ENCODE measurements at regions not wholly inside any gene's neighbourhood (a gene's known extent, or its start where the extent isn't known, plus 50 kb on each side); places are given as distances from the start of the nearest gene placed in this dataset.

- Histone ChIP-seq H3K9me3 (ENCODE audit: control insufficient read depth, insufficient read depth, low read length) (no peaks in the 10 kb centered on the region), H3K9me2 (replicated peaks; ENCODE audit: control insufficient read depth, low read length) (no peaks in the 10 kb centered on the region), H3K4me1 (ENCODE audit: control insufficient read depth, low read length) (no peaks in the 10 kb centered on the region), H3K27ac (ENCODE audit: low read depth, low read length) (no peak overlapping the region), H3K79me2 (ENCODE audit: control insufficient read depth, low read length) (no peaks in the 10 kb centered on the region), H3K27me3 (ENCODE audit: control insufficient read depth, low read length) (no peaks in the 10 kb centered on the region), H3K4me3 (ENCODE audit: low read length) (no peak overlapping the region), H3K36me3 (ENCODE audit: control insufficient read depth, low read length) (no peaks in the 10 kb centered on the region), H3K4me2 (ENCODE audit: low read length) (no peak overlapping the region), H4K20me1 (ENCODE audit: control insufficient read depth, insufficient read depth, low read depth, low read length) (no peaks in the 10 kb centered on the region), H3F3A (ENCODE audit: control insufficient read depth, insufficient read depth) (no peaks in the 10 kb centered on the region)
- no peak for TF ChIP-seq CTCF (IDR thresholded peaks at IDR 0.05; ENCODE audit: low read depth, low read length, poor library complexity, severe bottlenecking)
- no peak for TF ChIP-seq EZH2phosphoT487 (IDR thresholded peaks at IDR 0.05; ENCODE audit: borderline replicate concordance, low read length)
Observed at GRCh38 chr2:4455486-4456155, 752.2 kb downstream of the DCDC2C start.

DNA sequence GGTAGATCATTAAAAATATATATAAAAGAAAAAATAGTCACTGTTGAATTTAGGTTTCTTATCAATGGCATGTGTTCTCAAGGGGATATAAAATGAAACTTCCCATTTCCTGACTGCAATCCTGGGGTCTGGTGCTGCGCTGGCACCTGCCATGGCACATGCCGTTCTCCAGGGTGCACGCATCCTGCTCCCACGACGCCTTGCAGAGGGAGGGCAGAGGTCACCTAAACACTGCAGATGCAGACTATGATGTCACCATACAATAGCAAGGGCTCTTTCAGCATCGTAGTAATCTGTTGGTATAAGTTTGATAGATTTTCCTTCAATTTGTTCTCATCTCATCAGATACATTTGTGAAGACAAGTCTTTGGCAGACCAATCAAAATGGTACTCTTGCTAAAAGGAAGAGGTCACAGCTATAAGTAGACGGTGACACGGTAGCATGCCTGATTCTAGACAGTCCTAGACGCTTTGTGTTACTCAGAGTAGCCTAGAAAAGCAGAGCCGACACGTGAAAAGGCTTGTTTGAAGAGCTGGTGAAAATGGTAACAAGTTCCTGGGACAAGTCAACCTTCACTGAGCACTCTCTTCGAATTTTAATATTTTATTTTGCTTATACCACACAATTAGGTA is 761.4 kb downstream of the DCDC2C start:
- Histone ChIP-seq H3K4me3 (ENCODE audit: low read length) (no peak overlapping the region), H3K4me1 (ENCODE audit: control insufficient read depth, low read length) (no peaks in the 10 kb centered on the region), H3K4me2 (ENCODE audit: low read length) (no peak overlapping the region), H4K20me1 (ENCODE audit: control insufficient read depth, insufficient read depth, low read depth, low read length) (no peaks in the 10 kb centered on the region), H3K27me3 (ENCODE audit: control insufficient read depth, low read length) (no peaks in the 10 kb centered on the region), H3K9me2 (replicated peaks; ENCODE audit: control insufficient read depth, low read length) (no peaks in the 10 kb centered on the region), H3K79me2 (ENCODE audit: control insufficient read depth, low read length) (no peaks in the 10 kb centered on the region), H3K27ac (ENCODE audit: low read depth, low read length) (no peak overlapping the region), H3F3A (ENCODE audit: control insufficient read depth, insufficient read depth) (no peaks in the 10 kb centered on the region), H3K36me3 (ENCODE audit: control insufficient read depth, low read length) (no peaks in the 10 kb centered on the region), H3K9me3 (ENCODE audit: control insufficient read depth, insufficient read depth, low read length) (no peaks in the 10 kb centered on the region)
- no peak for TF ChIP-seq EZH2phosphoT487 (IDR thresholded peaks at IDR 0.05; ENCODE audit: borderline replicate concordance, low read length)
- no peak for TF ChIP-seq CTCF (IDR thresholded peaks at IDR 0.05; ENCODE audit: low read depth, low read length, poor library complexity, severe bottlenecking)

- no peaks in the 10 kb centered on the region for H4K20me1 ChIP-seq (ENCODE audit: control insufficient read depth, insufficient read depth, low read depth, low read length)
- no peak for TF ChIP-seq EZH2phosphoT487 (IDR thresholded peaks at IDR 0.05; ENCODE audit: borderline replicate concordance, low read length)
- TF ChIP-seq CTCF (IDR thresholded peaks at IDR 0.05; ENCODE audit: low read depth, low read length, poor library complexity, severe bottlenecking): no peak
- H3K4me2 ChIP-seq (ENCODE audit: low read length): no peak overlapping the region
- no peaks in the 10 kb centered on the region for H3F3A ChIP-seq (ENCODE audit: control insufficient read depth, insufficient read depth)
- H3K27ac ChIP-seq (ENCODE audit: low read depth, low read length): no peak overlapping the region
- no peaks in the 10 kb centered on the region for H3K9me3 ChIP-seq (ENCODE audit: control insufficient read depth, insufficient read depth, low read length)
- no peaks in the 10 kb centered on the region for H3K9me2 ChIP-seq (replicated peaks; ENCODE audit: control insufficient read depth, low read length)
- no peaks in the 10 kb centered on the region for H3K4me1 ChIP-seq (ENCODE audit: control insufficient read depth, low read length)
- H3K79me2 ChIP-seq (ENCODE audit: control insufficient read depth, low read length): no peaks in the 10 kb centered on the region
- no peaks in the 10 kb centered on the region for H3K27me3 ChIP-seq (ENCODE audit: control insufficient read depth, low read length)
- H3K36me3 ChIP-seq (ENCODE audit: control insufficient read depth, low read length): no peaks in the 10 kb centered on the region
- no peak overlapping the region for H3K4me3 ChIP-seq (ENCODE audit: low read length)
Observed at GRCh38 chr2:4465671-4466070, 762.3 kb downstream of the DCDC2C start.
